ENCODE measurements at regions not wholly inside any gene's neighbourhood (a gene's known extent, or its start where the extent isn't known, plus 50 kb on each side); places are given as distances from the start of the nearest gene placed in this dataset.

DNA sequence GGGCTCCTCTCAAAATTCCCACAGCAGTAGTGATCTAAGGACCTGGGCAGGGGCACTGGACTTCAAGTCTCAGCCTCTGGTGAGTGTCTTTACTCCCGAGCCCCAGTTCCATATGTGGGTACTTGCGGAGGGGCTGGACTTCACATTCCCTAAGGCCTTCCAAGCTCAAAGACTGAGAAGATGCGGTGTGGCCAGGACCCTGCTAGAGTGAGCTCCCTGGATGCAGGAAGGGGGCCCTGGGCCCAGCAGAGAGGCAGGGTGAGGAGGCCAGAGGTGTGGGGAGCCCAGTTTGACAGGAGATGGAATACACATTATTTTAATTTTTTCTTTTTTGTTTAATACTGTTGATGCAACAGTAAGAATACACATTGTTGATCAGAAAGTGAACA, 83.7 kb downstream of the IGLL1 start:
- H3K9me1 ChIP-seq (ENCODE audit: control insufficient read depth, insufficient read depth, low read length) = no peaks in the 10 kb centered on the region
- in situ Hi-C loops (cut with MboI) (no loop called here), intact Hi-C loops (cut with micrococcal nuclease) (no loop called here)
- H3K36me3 ChIP-seq (ENCODE audit: control insufficient read depth, insufficient read depth, low read length) = no peaks in the 10 kb centered on the region
- ChIA-PET POLR2A (no interaction called here), CTCF (ENCODE audit: low intra/inter-chr PET ratio) (no interaction called here)
- no peaks in the 10 kb centered on the region for H4K20me1 ChIP-seq (replicated peaks; ENCODE audit: control insufficient read depth, insufficient read depth, low read length)
- WGBS (ENCODE audit: insufficient coverage, low coverage, missing lambda C conversion rate) = 0% methylated on average over 1 of the region's 3 CpGs
- no peak overlapping the region for H3K4me3 ChIP-seq
- DNase-seq (ENCODE audit: extremely low read depth in 1 of 4, low spot score in 3 of 4) (no peak), FAIRE-seq (no peak), ATAC-seq (no peak)
- no TSS peak for BruUV-seq (replicated peaks)
- H3K9me3 ChIP-seq (replicated peaks; ENCODE audit: control insufficient read depth, insufficient read depth, low read depth, low read length) = no peaks in the 10 kb centered on the region
- no peak overlapping the region for H3K27ac ChIP-seq (ENCODE audit: extremely low read depth, low read depth, low read length)
- H3K27me3 ChIP-seq (ENCODE audit: control insufficient read depth in 2 of 2, insufficient read depth in 2 of 2, low read length in 2 of 2) = peaks cover 0 to 6% of the 10 kb centered on the region in 2 experiments; a peak in 1 of 5 replicates
- H3K9ac ChIP-seq (ENCODE audit: insufficient read depth in 1 of 2, low read depth in 2 of 2, low read length in 2 of 2) = no peak overlapping the region; a peak in 1 of 4 replicates
- no peaks in the 10 kb centered on the region; a peak in 1 of 5 replicates for H3K4me1 ChIP-seq (replicated peaks in 1 of 2; ENCODE audit: control insufficient read depth in 2 of 2, insufficient read depth in 2 of 2, low read length in 2 of 2)
- no peaks in the 10 kb centered on the region for H3K79me2 ChIP-seq (ENCODE audit: control insufficient read depth, insufficient read depth, low read length)
- H3K4me2 ChIP-seq (ENCODE audit: insufficient read depth, low read length) = no peak overlapping the region
- H2AFZ ChIP-seq (ENCODE audit: low read depth, low read length) = no peak overlapping the region
- TF ChIP-seq KLF13 (tag; IDR thresholded peaks at IDR 0.05; ENCODE audit: borderline replicate concordance, low read depth) = no peak
- no peak for TF ChIP-seq KAT2B (IDR thresholded peaks at IDR 0.05; ENCODE audit: low read depth, low read length)
- TF ChIP-seq, protein P1, sequence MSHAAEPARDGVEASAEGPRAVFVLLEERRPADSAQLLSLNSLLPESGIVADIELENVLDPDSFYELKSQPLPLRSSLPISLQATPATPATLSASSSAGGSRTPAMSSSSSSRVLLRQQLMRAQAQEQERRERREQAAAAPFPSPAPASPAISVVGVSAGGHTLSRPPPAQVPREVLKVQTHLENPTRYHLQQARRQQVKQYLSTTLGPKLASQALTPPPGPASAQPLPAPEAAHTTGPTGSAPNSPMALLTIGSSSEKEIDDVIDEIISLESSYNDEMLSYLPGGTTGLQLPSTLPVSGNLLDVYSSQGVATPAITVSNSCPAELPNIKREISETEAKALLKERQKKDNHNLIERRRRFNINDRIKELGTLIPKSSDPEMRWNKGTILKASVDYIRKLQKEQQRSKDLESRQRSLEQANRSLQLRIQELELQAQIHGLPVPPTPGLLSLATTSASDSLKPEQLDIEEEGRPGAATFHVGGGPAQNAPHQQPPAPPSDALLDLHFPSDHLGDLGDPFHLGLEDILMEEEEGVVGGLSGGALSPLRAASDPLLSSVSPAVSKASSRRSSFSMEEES (CRISPR knock-in tag; IDR thresholded peaks at IDR 0.05) = no peak
- TF ChIP-seq LEF1 (IDR thresholded peaks at IDR 0.05) = no peak
- no peak for TF ChIP-seq ZNF77 (CRISPR knock-in tag; IDR thresholded peaks at IDR 0.05)
- no peak for TF ChIP-seq SRF (CRISPR knock-in tag; IDR thresholded peaks at IDR 0.05)
- TF ChIP-seq EP400 (IDR thresholded peaks at IDR 0.05) = no peak
- TF ChIP-seq KDM1A (IDR thresholded peaks at IDR 0.05) = no peak
- no peak for TF ChIP-seq IFI16 (CRISPR knock-in tag; IDR thresholded peaks at IDR 0.05)
- no peak for TF ChIP-seq POLR2A (conservative IDR thresholded peaks at IDR 0.05)
- TF ChIP-seq CBFA2T2 (conservative IDR thresholded peaks at IDR 0.05) = no peak
- no peak for TF ChIP-seq ELF1 (tag; IDR thresholded peaks at IDR 0.05)
- TF ChIP-seq, protein P2, sequence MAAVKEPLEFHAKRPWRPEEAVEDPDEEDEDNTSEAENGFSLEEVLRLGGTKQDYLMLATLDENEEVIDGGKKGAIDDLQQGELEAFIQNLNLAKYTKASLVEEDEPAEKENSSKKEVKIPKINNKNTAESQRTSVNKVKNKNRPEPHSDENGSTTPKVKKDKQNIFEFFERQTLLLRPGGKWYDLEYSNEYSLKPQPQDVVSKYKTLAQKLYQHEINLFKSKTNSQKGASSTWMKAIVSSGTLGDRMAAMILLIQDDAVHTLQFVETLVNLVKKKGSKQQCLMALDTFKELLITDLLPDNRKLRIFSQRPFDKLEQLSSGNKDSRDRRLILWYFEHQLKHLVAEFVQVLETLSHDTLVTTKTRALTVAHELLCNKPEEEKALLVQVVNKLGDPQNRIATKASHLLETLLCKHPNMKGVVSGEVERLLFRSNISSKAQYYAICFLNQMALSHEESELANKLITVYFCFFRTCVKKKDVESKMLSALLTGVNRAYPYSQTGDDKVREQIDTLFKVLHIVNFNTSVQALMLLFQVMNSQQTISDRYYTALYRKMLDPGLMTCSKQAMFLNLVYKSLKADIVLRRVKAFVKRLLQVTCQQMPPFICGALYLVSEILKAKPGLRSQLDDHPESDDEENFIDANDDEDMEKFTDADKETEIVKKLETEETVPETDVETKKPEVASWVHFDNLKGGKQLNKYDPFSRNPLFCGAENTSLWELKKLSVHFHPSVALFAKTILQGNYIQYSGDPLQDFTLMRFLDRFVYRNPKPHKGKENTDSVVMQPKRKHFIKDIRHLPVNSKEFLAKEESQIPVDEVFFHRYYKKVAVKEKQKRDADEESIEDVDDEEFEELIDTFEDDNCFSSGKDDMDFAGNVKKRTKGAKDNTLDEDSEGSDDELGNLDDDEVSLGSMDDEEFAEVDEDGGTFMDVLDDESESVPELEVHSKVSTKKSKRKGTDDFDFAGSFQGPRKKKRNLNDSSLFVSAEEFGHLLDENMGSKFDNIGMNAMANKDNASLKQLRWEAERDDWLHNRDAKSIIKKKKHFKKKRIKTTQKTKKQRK (IDR thresholded peaks at IDR 0.05; ENCODE audit: borderline replicate concordance, low read depth, low read length) = no peak
- no peak for TF ChIP-seq CBFA2T3 (IDR thresholded peaks at IDR 0.05)
- TF ChIP-seq NR1H2 (CRISPR knock-in tag; IDR thresholded peaks at IDR 0.05) = no peak
- no peak for TF ChIP-seq ZNF766 (CRISPR knock-in tag; conservative IDR thresholded peaks at IDR 0.05)
- TF ChIP-seq BCOR (IDR thresholded peaks at IDR 0.05) = no peak
- no peak for TF ChIP-seq MEF2D (tag; conservative IDR thresholded peaks at IDR 0.05; ENCODE audit: low read depth)
- TF ChIP-seq, protein P3, sequence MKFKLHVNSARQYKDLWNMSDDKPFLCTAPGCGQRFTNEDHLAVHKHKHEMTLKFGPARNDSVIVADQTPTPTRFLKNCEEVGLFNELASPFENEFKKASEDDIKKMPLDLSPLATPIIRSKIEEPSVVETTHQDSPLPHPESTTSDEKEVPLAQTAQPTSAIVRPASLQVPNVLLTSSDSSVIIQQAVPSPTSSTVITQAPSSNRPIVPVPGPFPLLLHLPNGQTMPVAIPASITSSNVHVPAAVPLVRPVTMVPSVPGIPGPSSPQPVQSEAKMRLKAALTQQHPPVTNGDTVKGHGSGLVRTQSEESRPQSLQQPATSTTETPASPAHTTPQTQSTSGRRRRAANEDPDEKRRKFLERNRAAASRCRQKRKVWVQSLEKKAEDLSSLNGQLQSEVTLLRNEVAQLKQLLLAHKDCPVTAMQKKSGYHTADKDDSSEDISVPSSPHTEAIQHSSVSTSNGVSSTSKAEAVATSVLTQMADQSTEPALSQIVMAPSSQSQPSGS (CRISPR knock-in tag; IDR thresholded peaks at IDR 0.05) = no peak

All from K562 (cell line).